ENCODE measurements at regions not wholly inside any gene's neighbourhood (a gene's known extent, or its start where the extent isn't known, plus 50 kb on each side); places are given as distances from the start of the nearest gene placed in this dataset.

DNA sequence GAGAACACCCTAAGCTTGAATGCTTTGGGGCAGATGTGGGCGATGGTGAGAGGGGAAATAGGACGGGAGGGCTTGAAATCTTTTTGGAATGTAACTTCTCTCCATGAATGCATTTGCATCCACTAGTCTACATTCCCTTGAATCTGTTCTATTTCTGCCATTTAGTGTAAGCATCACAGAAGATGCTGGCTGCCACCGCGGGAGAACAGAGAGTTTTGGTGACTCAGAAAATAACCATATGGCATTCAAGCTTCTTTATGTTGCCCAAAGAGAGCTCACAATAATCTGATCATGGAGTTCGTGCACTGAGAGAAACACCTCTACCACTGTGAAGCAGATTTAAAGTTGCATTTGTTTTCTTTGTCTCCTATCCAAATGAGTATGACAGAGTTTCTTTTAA is 52.6 kb upstream of the OTX2 start:
- no peaks in the 10 kb centered on the region; the same call in 1 of the 2 replicates for H3K27me3 ChIP-seq (ENCODE audit: low read depth, low read length)
- H3K36me3 ChIP-seq (replicated peaks; ENCODE audit: low read depth, low read length): no peaks in the 10 kb centered on the region
- H3K9me3 ChIP-seq (ENCODE audit: insufficient read depth, low read length): no peaks in the 10 kb centered on the region
- no peaks in the 10 kb centered on the region for H3K79me2 ChIP-seq (ENCODE audit: low read length)
- H2AFZ ChIP-seq (ENCODE audit: low read depth, low read length): no peak overlapping the region
- no peaks in the 10 kb centered on the region for H4K20me1 ChIP-seq (ENCODE audit: insufficient read depth, low read length)
- H3K4me2 ChIP-seq (ENCODE audit: low read length): no peak overlapping the region
- TF ChIP-seq, protein P1, sequence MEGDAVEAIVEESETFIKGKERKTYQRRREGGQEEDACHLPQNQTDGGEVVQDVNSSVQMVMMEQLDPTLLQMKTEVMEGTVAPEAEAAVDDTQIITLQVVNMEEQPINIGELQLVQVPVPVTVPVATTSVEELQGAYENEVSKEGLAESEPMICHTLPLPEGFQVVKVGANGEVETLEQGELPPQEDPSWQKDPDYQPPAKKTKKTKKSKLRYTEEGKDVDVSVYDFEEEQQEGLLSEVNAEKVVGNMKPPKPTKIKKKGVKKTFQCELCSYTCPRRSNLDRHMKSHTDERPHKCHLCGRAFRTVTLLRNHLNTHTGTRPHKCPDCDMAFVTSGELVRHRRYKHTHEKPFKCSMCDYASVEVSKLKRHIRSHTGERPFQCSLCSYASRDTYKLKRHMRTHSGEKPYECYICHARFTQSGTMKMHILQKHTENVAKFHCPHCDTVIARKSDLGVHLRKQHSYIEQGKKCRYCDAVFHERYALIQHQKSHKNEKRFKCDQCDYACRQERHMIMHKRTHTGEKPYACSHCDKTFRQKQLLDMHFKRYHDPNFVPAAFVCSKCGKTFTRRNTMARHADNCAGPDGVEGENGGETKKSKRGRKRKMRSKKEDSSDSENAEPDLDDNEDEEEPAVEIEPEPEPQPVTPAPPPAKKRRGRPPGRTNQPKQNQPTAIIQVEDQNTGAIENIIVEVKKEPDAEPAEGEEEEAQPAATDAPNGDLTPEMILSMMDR (IDR thresholded peaks at IDR 0.05; ENCODE audit: low read depth, low read length): no peak
- no peak for TF ChIP-seq EZH2phosphoT487 (IDR thresholded peaks at IDR 0.05; ENCODE audit: low read depth)
- no peak overlapping the region for H3K9ac ChIP-seq (ENCODE audit: low read length)
- no peaks in the 10 kb centered on the region for H3K4me1 ChIP-seq (ENCODE audit: low read length)
- H3K27ac ChIP-seq (ENCODE audit: low read length): no peak overlapping the region
- H3K4me3 ChIP-seq (ENCODE audit: low read length): no peak overlapping the region

DNA sequence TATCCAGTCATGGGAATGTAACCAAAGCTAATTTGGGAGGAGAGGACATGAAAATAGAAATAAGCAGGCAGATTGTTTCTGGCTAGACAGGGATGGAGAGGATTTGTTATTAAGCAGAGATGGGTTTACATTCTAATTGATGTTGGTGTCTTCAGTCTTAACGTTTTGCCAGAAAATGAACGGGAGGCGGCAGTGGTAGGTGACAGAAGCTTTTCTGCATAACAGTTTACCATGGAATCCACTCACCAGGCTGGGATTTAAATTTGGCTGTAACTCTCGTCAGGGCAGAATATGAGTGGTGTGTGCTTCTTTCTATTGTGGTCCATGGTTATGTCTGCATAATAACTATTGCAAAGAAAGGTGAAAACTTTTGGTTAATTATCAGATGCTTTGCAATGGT is 50.2 kb upstream of the OTX2 start:
- Histone ChIP-seq H3K4me3 (ENCODE audit: low read length) (no peak overlapping the region), H3K9me3 (ENCODE audit: insufficient read depth, low read length) (no peaks in the 10 kb centered on the region), H4K20me1 (ENCODE audit: insufficient read depth, low read length) (no peaks in the 10 kb centered on the region), H3K36me3 (replicated peaks; ENCODE audit: low read depth, low read length) (no peaks in the 10 kb centered on the region), H3K9ac (ENCODE audit: low read length) (no peak overlapping the region), H3K27me3 (ENCODE audit: low read depth, low read length) (peaks cover 10% of the 10 kb centered on the region), H3K4me2 (ENCODE audit: low read length) (no peak overlapping the region), H3K27ac (ENCODE audit: low read length) (no peak overlapping the region), H3K79me2 (ENCODE audit: low read length) (no peaks in the 10 kb centered on the region), H2AFZ (ENCODE audit: low read depth, low read length) (no peak overlapping the region), H3K4me1 (ENCODE audit: low read length) (no peaks in the 10 kb centered on the region)
- no peak for TF ChIP-seq EZH2phosphoT487 (IDR thresholded peaks at IDR 0.05; ENCODE audit: low read depth)
- TF ChIP-seq, protein P1 (IDR thresholded peaks at IDR 0.05; ENCODE audit: low read depth, low read length): no peak

All from OCI-LY3 (cell line).